A549 (cell line): ENCODE measurements at regions not wholly inside any gene's neighbourhood (a gene's known extent, or its start where the extent isn't known, plus 50 kb on each side); places are given as distances from the start of the nearest gene placed in this dataset.

Experiments used
- PHF8 ChIP-seq: fragments of 200-600 bp; sonication (generic); IDR thresholded peaks from 2 replicates; pipeline ENCODE4 v1.6.1; 2016; ENCODE audit warnings: low read depth, mild to moderate bottlenecking, antibody characterized with exemption, moderate library complexity, borderline replicate concordance
- POLR2A ChIP-seq: IDR thresholded peaks from 2 replicates; pipeline ENCODE4 v1.6.1; 2012; ENCODE audit warnings: mild to moderate bottlenecking, low read length
- TF ChIP-seq, protein P1 (sequence below): fragments of 250-450 bp; sonication (Bioruptor Pico); IDR thresholded peaks from 2 replicates; pipeline ENCODE4 v1.5.0; 2020; ENCODE audit warnings: low read depth, mild to moderate bottlenecking, moderate library complexity

DNA sequence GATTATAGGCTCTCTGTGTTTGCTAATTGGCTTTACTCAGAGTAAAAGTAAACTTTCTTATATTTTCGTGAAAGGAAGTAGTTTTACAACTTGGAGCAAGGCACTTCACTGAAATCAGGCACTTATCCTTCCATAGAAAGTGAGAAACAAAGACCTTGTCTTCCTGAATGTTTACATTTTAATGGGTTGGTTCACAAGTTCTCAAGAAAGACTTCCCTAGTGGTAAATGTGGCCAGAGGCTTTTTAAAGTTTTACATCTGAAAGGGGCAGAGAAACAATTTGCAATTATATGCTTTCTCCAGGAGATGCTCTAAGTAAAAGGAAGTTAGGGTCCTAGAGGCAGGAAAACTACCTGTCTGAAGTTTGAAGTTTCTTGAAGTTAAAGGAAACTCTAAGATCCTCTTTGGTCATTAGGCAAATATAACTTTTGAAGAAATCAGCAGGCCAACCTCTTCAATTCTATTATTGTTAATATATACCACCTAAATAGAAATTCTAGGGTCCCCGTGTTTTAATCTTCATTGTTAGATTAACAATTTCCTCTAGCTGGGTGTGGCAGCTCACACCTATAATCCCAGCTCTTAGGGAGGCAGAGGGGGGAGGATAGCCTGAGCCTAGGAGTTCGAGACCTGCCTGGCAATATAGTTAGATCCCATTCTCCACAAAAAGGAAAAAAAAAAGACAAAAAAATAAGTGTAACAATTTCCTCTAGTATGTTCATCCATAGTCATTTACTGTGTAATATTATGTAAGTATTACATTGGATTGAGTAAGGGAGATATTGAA lies 644.9 kb upstream of the FOXG1 start:
- TF ChIP-seq POLR2A (no peak), PHF8 (no peak)
- TF ChIP-seq, protein P1, sequence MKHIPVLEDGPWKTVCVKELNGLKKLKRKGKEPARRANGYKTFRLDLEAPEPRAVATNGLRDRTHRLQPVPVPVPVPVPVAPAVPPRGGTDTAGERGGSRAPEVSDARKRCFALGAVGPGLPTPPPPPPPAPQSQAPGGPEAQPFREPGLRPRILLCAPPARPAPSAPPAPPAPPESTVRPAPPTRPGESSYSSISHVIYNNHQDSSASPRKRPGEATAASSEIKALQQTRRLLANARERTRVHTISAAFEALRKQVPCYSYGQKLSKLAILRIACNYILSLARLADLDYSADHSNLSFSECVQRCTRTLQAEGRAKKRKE (CRISPR knock-in tag) = no peak
